ENCODE measurements at regions not wholly inside any gene's neighbourhood (a gene's known extent, or its start where the extent isn't known, plus 50 kb on each side); places are given as distances from the start of the nearest gene placed in this dataset.

- TF ChIP-seq, protein P1, sequence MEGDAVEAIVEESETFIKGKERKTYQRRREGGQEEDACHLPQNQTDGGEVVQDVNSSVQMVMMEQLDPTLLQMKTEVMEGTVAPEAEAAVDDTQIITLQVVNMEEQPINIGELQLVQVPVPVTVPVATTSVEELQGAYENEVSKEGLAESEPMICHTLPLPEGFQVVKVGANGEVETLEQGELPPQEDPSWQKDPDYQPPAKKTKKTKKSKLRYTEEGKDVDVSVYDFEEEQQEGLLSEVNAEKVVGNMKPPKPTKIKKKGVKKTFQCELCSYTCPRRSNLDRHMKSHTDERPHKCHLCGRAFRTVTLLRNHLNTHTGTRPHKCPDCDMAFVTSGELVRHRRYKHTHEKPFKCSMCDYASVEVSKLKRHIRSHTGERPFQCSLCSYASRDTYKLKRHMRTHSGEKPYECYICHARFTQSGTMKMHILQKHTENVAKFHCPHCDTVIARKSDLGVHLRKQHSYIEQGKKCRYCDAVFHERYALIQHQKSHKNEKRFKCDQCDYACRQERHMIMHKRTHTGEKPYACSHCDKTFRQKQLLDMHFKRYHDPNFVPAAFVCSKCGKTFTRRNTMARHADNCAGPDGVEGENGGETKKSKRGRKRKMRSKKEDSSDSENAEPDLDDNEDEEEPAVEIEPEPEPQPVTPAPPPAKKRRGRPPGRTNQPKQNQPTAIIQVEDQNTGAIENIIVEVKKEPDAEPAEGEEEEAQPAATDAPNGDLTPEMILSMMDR (IDR thresholded peaks at IDR 0.05): no peak
- no peak for TF ChIP-seq POLR2A (IDR thresholded peaks at IDR 0.05)
These were observed 224.8 kb upstream of the RREB1 start for GRCh38 chr6:6883011-6883410.

Data from esophagus squamous epithelium (tissue), 4 donors.